ENCODE measurements at regions not wholly inside any gene's neighbourhood (a gene's known extent, or its start where the extent isn't known, plus 50 kb on each side); places are given as distances from the start of the nearest gene placed in this dataset.

DNA sequence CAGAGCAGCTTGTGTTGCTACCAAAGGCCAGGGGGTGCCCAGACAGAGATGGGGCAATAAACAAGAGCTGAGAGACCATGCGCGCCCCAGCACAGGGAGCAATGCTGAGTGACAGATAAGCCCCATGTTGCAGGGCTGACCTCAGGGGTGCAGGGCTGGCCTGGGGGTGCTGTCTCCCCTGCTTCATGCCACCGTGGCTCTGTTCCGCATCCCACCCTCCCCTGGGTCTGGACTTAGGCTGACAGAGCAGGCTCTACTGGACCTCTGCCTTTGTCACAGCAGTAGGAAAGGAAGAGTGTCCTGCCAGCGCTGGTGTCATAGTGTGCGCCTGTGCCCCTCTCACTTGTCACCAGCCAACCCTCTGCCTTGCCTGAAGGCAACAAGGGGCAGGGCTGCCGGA lies 67.4 kb upstream of the IQSEC1 start:
- no peak for DNase-seq
- dilution Hi-C loops (cut with HindIII; ENCODE audit: low sequenced_read_pairs, unreplicated experiment) (no loop called here), intact Hi-C loops (cut with micrococcal nuclease) (no loop called here), in situ Hi-C loops (cut with MboI; ENCODE audit: low sequenced_read_pairs) (no loop called here)
- H2BK20ac ChIP-seq (ENCODE audit: low read depth, low read length), result no peak overlapping the region
- no peak overlapping the region for H3K4me3 ChIP-seq (ENCODE audit: insufficient read depth, low read depth, low read length)
- BruUV-seq (replicated peaks), result no TSS peak
- ATAC-seq (ENCODE audit: low read depth), result no peak
- H3K27me3 ChIP-seq (ENCODE audit: control insufficient read depth, insufficient read depth, low read length), result peaks cover 2% of the 10 kb centered on the region; the same call in 1 of the 2 replicates
- ChIA-PET CTCF (no interaction called here), POLR2A (ENCODE audit: unreplicated experiment) (no interaction called here)
- no peak overlapping the region for H2BK120ac ChIP-seq (ENCODE audit: low read depth, low read length)
- no peak overlapping the region for H2BK5ac ChIP-seq (ENCODE audit: low read depth, low read length, poor library complexity, severe bottlenecking)
- H3K14ac ChIP-seq (replicated peaks; ENCODE audit: low read depth, low read length), result no peak overlapping the region
- no peak overlapping the region for H3K56ac ChIP-seq (ENCODE audit: extremely low read depth, insufficient read depth, low read length)
- no peak overlapping the region for H3K27ac ChIP-seq (ENCODE audit: insufficient read depth, low read length)
- H2AK9ac ChIP-seq (replicated peaks; ENCODE audit: low read depth, low read length, poor library complexity), result no peak overlapping the region
- H2AK5ac ChIP-seq (ENCODE audit: low read depth, low read length), result no peak overlapping the region
- H4K5ac ChIP-seq (ENCODE audit: low read depth, low read length), result no peak overlapping the region
- WGBS, 2 experiments (ENCODE audit: extremely low coverage in 2 of 2, insufficient read length in 1 of 2), result 50% methylated on average over 2 of the region's 7 CpGs; no CpG with 5 or more reads in 1 of the 2 experiments
- H3K9me1 ChIP-seq (ENCODE audit: insufficient read depth, low read length), result no peaks in the 10 kb centered on the region
- H4K20me1 ChIP-seq (ENCODE audit: insufficient read depth, low read length), result no peaks in the 10 kb centered on the region
- H3K36me3 ChIP-seq (ENCODE audit: control insufficient read depth, insufficient read depth, low read length), result no peaks in the 10 kb centered on the region
- no peak overlapping the region for H4K91ac ChIP-seq (ENCODE audit: insufficient read depth, low read depth, low read length)
- H2BK15ac ChIP-seq (ENCODE audit: low read depth, low read length), result no peak overlapping the region
- no peaks in the 10 kb centered on the region for H3K79me1 ChIP-seq (ENCODE audit: low read depth in 1 of 2, low read length in 2 of 2)
- no peak overlapping the region for H3K4me2 ChIP-seq (ENCODE audit: low read depth, low read length)
- TF ChIP-seq BHLHE40 (IDR thresholded peaks at IDR 0.05; ENCODE audit: low read depth, low read length), result no peak
- TF ChIP-seq RAD21 (IDR thresholded peaks at IDR 0.05; ENCODE audit: low read length), result no peak
- no peak for TF ChIP-seq CEBPB (IDR thresholded peaks at IDR 0.05; ENCODE audit: low read depth, low read length)
- no peak for TF ChIP-seq MAFK (IDR thresholded peaks at IDR 0.05; ENCODE audit: low read depth, low read length)
- no peak for TF ChIP-seq SMC3 (IDR thresholded peaks at IDR 0.05; ENCODE audit: low read depth, low read length)
- TF ChIP-seq, protein P1, sequence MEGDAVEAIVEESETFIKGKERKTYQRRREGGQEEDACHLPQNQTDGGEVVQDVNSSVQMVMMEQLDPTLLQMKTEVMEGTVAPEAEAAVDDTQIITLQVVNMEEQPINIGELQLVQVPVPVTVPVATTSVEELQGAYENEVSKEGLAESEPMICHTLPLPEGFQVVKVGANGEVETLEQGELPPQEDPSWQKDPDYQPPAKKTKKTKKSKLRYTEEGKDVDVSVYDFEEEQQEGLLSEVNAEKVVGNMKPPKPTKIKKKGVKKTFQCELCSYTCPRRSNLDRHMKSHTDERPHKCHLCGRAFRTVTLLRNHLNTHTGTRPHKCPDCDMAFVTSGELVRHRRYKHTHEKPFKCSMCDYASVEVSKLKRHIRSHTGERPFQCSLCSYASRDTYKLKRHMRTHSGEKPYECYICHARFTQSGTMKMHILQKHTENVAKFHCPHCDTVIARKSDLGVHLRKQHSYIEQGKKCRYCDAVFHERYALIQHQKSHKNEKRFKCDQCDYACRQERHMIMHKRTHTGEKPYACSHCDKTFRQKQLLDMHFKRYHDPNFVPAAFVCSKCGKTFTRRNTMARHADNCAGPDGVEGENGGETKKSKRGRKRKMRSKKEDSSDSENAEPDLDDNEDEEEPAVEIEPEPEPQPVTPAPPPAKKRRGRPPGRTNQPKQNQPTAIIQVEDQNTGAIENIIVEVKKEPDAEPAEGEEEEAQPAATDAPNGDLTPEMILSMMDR (conservative IDR thresholded peaks at IDR 0.05; ENCODE audit: low read depth, low read length), result no peak
- TF ChIP-seq RFX5 (IDR thresholded peaks at IDR 0.05; ENCODE audit: low read depth, low read length), result no peak
- no peak for TF ChIP-seq FOS (IDR thresholded peaks at IDR 0.05; ENCODE audit: low read depth, low read length)
- no peak for TF ChIP-seq RCOR1 (IDR thresholded peaks at IDR 0.05; ENCODE audit: insufficient replicate concordance, low read length)
- no peak for TF ChIP-seq MXI1 (IDR thresholded peaks at IDR 0.05; ENCODE audit: borderline replicate concordance, low read depth, low read length)
- TF ChIP-seq, protein P2, sequence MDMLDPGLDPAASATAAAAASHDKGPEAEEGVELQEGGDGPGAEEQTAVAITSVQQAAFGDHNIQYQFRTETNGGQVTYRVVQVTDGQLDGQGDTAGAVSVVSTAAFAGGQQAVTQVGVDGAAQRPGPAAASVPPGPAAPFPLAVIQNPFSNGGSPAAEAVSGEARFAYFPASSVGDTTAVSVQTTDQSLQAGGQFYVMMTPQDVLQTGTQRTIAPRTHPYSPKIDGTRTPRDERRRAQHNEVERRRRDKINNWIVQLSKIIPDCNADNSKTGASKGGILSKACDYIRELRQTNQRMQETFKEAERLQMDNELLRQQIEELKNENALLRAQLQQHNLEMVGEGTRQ (IDR thresholded peaks at IDR 0.05; ENCODE audit: low read depth, low read length), result no peak
- no peak for TF ChIP-seq NFE2L2 (IDR thresholded peaks at IDR 0.05; ENCODE audit: low read depth, low read length)
- TF ChIP-seq, protein P3, sequence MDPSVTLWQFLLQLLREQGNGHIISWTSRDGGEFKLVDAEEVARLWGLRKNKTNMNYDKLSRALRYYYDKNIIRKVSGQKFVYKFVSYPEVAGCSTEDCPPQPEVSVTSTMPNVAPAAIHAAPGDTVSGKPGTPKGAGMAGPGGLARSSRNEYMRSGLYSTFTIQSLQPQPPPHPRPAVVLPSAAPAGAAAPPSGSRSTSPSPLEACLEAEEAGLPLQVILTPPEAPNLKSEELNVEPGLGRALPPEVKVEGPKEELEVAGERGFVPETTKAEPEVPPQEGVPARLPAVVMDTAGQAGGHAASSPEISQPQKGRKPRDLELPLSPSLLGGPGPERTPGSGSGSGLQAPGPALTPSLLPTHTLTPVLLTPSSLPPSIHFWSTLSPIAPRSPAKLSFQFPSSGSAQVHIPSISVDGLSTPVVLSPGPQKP (IDR thresholded peaks at IDR 0.05; ENCODE audit: borderline replicate concordance, low read depth, low read length), result no peak
- TF ChIP-seq POLR2A (IDR thresholded peaks at IDR 0.05; ENCODE audit: low read depth, low read length), result no peak
- no peaks in the 10 kb centered on the region for H3K9me3 ChIP-seq (ENCODE audit: control insufficient read depth, insufficient read depth, low read length)
- no peak overlapping the region for H3K4ac ChIP-seq (ENCODE audit: low read depth, low read length)
- no peak overlapping the region for H2AFZ ChIP-seq (replicated peaks; ENCODE audit: low read length, poor library complexity)
- no peak overlapping the region for H3K18ac ChIP-seq (ENCODE audit: low read depth, low read length)
- H3K4me1 ChIP-seq (ENCODE audit: control insufficient read depth, insufficient read depth, low read length), result no peaks in the 10 kb centered on the region
- no peak overlapping the region for H4K8ac ChIP-seq (ENCODE audit: low read depth in 2 of 2, low read length in 2 of 2)
- no peak overlapping the region for H3K23ac ChIP-seq (ENCODE audit: low read depth, low read length)
- H3K9ac ChIP-seq (ENCODE audit: low read depth, low read length), result no peak overlapping the region
